Stimulated activated CD8-positive, alpha-beta memory T cell treated with anti-CD3 and anti-CD28 coated beads, Interleukin-7, amount 100 ng/mL, for 1 hour (primary cell): ENCODE measurements at regions not wholly inside any gene's neighbourhood (a gene's known extent, or its start where the extent isn't known, plus 50 kb on each side); places are given as distances from the start of the nearest gene placed in this dataset.
"Not testable (repeated sequence)": the region's sequence is repeated elsewhere in the genome, so short reads cannot be mapped to it uniquely, and the experiment has no call there.

Experiments used
- DNase-seq, 2 donors: peaks; one replicate each; pipeline ENCODE4 v3.0.0-alpha.2; 2020; ENCODE audit warnings: low read depth in 2 of 2

DNA sequence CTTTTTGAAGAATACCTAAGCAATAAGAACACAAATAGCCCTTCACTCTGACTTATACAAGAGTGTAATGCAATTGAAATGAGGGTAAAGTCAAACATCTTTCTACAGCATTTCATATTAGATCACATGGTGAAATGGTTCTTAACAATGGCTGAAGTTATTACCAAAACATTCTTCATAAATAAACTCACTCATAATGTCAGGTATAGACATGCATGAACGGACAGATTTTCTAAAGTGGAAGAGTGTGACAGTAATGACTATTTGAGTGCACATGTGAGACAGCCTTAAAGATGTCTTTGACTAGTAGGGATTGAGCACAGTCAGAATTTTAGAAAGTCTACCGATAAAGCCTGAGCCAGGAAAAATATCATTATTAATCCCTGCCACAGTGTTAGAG, 471.0 kb downstream of the ZPLD1 start:
- DNase-seq = no peak

DNA sequence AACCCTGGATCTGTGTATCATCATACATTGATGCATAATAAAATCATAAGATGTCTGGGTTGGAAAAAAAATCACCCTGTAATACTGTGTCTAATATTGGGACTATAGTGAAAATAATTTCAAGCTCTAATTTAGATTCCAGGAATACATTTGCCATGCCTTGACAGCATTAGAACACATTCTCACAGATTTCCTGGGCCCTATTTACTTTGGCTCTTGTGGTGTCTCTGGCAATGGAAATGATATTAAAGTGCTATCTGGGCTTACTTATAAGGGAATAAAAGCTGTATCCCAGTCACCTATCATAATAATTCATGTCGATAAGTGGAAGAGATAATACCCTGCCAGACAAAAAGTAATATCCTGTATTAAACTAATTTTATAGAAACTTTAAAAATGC, 472.0 kb downstream of the ZPLD1 start:
- no peak for DNase-seq

- DNase-seq = no peak
Measured at GRCh38 chr3:102909904-102910303, 475.1 kb downstream of the ZPLD1 start.

DNA sequence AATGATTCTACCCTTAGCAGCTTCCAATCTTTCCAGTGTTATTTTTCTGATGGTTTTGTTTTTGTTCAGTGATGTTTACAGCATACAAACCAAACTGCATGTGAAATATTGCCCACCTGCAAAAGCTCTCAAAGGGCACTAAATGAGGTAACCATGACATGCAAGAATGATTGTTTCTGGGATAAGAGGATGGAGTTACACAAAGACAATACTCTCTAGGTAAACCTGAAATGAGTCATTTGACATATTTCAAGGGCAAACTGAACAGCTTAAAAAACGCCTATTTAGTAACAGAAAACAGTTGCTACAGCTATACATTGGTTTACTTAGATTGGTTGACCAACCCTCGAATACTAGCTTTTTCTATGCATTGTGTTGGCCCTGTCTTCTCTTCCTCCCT, 481.7 kb downstream of the ZPLD1 start:
- no peak for DNase-seq

- DNase-seq = no peak
Measured at GRCh38 chr3:102926618-102927017, 491.8 kb downstream of the ZPLD1 start.

DNA sequence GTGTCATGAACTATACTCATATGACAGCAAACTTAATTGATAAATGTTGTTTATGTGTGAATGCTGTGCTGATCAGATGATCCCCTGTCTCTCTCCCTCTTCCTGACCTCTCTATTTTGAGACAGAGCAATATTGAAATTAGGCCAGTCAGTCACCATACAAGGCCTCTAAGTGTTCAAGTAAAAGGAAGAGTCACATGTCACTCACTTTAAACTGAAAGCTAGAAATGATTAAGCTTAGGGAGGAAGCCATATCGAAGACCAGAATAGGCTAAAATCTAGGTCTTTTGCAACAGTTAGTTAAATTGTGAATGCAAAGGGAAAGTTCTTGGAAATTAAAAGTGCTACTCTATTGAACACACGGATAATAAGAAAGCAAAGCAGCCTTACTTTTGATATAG, 498.6 kb downstream of the ZPLD1 start:
- DNase-seq = no peak

GRCh38 chr3:102936511-102937045, 501.8 kb downstream of the ZPLD1 start:
- DNase-seq = no peak

DNA sequence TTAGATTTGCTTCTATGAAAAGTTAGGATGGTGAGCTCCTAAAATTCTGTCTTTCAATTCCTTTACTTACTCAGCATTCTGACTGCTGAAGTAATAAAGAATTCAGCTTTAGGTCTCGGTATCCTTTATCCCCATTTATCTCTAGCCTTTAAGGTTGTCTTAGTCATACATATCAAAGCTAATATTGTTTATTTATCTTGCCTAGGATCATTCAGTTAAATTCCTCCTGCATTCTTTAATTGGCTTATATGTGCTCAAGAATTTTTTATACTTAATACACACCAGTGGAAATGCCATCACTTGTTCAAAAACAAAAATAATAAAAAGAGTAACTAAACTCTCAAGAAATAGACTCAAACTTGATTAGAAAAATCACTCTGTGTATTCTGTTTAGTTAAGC, 507.0 kb downstream of the ZPLD1 start:
- no peak for DNase-seq

DNA sequence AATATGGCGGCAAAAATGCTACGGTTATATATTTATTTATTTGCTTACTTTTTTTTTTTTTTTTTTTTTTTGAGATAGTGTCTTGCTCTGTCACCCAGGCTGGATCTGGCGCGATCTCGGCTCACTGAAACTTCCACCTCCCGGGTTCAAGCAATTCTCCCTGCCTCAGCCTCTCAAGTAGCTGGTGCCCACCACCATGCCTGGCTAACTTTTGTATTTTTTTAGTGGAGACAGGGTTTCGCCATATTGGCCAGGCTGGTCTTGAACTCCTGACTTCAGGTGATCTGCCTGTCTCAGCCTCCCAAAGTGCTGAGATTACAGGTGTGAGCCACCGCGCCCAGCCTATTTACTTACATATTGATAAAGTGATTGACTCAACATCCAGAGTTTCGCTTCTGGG, 511.6 kb downstream of the ZPLD1 start:
- DNase-seq = not testable (repeated sequence)

DNA sequence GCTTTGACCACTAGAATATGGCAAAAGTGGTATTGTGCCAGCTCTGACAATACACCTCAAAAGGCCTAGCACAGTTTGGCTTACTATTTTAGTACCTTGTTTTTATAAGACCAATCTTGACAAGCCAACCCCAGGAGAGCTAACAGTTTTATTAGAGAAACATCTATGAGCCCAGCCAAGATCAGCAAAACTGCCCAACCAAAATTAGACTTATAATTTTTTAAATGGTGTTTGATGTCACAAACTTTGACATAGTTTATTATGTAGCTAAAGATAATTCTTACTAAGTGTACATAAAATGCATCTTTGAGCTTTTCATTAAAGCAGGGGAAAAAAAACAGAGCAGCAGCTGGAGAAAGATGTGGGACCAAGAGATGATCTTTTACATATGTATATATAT, 537.5 kb downstream of the ZPLD1 start:
- no peak for DNase-seq

DNA sequence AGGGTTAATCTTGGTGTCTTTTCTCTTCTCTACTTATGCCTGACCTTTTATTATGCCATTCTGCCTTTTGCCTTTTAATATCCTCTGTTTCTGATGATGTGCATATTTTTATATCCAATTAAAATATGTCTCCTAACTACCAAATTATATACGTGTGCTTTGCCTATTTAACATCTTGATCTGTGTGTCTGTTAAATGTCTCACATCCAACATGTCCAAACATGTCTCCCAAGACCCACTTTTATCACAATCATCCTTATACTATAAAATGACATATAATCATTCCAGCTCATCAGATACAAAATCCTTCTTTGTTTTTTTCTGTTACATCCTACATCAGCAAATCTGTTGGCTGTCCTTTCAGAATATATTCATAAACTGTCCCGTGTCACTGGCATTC, 539.5 kb downstream of the ZPLD1 start:
- no peak for DNase-seq

DNA sequence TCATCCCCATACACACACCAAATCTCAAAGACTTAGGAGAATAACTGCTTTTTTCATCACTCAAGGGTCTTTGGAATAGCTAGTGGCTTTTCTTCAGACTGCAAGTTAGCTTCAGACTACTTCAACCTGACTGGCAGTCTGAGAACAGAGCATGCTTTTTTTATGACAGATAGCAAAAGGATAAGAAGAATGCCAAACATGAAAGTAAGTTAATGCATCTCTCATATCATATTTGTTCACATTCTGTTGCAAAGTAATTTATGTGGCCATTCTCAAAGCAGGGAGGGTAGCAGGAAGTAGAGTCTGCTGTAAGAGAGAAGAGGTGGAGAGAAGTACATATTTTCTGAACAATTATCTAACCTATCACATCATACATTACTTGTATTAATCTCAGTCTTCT, 544.4 kb downstream of the ZPLD1 start:
- DNase-seq = no peak

DNA sequence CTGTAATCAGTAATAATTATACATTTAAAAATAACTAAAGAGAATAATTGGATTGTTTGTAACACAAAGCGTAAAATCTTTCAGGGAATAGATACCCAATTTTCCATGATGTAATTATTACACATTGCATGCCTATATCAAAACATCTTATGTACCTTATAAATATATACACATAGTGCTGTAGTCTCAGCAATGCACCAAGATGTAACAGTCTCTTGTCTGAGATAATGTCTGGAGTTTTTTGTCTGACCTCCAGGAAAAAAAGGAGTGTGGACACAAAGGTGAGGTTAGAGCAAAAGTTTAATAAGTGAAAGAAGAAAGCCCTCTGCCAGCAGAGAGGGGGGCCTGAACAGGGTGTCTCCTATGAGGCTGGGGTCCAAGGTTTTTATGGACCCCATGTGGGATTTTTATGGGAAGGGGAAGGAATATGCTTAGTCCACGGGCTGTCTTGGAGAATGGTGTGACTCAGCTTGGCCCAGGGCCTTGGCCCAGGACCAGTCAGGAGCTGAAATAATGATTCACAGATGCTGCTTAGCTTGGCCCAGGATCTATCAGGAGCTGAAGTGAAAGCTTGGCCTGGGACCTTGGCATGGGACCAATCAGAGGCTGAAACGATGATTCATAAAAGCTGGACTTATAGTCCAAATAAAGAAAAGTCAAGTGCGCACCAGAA, 545.0 kb downstream of the ZPLD1 start:
- DNase-seq = no peak

- no peak for DNase-seq
Measured at GRCh38 chr3:102980355-102980696, 545.5 kb downstream of the ZPLD1 start.

DNA sequence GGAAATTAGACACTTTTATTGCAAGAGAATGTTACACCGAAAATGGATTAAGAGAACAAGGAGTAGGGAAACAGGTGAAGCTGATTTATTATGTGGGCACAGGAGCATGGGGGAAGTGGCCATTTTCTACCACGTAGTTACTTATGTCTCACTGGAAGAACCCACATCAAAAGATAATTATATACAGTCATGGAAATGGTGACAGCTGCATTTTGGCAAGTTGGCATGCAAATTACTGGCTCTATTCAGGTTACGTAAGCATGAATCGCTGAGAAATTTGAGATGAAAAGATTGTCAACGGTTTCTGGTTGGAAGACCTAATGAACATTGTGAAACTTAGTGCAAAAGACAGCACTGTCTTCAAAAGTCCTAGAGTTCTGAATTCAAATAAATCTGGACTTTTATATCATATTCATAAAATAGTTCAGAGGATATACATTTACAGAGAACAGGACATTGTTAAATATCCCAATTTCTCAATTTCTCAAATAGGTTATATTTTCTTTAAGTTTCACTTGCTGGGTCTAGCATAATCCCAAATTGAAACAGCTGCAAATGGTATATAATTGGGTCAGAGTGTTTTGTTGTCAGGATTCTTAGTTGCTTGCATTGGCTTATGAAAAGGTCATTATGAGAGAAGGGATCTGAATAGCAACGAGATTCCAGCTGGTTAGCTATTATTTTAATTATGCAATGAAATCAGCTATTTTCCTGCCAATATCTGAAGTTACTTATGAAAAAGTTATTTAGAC, 567.8 kb downstream of the ZPLD1 start:
- no peak for DNase-seq

- DNase-seq = no peak
Measured at GRCh38 chr3:103006526-103007183, 571.8 kb downstream of the ZPLD1 start.

- no peak for DNase-seq
Measured at GRCh38 chr3:103009609-103010008, 574.8 kb downstream of the ZPLD1 start.

DNA sequence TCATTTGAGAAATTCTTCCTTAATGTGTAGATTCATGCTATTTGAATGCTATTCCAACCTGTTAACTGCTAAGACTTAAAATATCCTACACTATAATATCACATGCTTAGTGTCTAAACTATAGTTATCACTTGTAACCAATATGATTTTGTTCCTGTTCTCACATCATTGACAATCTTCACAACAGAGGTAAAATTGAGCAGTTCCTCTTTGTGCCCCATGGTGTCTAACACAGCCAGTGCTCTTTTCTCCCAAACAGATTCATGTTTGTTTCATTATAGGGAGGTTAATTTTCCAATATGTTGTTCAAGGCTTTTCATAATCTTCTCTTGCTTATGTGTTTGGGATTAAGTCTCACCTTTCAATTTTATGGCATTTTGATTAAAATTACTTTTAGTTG, 591.1 kb downstream of the ZPLD1 start:
- no peak for DNase-seq

DNA sequence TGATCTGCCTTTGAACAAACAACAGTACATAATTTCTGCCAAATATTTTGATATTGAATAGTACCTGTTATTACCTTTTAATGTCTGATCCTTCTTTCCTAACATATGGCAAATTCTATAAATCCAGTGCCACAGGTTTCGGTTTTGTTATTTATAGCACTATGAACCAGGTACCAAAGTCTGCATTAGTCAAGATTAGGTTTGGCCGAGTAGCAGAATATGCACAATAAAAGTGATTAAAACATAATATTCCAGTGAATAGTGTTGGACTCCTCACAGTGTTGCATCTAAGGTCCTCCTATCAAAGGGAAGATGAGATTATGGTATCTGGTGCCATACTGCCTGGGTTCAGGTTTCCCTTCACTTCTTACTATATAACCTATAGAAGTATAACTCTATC, 599.0 kb downstream of the ZPLD1 start:
- DNase-seq = no peak

DNA sequence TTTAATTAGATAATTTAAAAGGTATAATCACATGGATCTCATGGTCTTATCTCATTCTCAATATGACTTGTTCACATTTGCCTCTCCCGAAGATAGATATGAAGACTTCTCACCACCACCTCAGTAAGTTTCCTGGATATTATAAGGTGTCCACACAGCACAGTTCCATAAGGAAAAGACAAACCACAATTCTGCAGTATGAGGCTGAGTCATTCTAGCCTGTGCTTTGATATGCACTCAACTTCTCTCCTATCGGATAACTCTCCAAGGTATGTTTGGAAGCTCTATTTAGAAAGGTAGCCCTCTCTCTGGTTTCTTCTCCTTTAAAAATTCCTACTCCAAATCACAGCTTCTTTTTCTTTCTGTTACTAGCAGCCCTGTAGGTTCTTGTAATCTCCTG, 612.8 kb downstream of the ZPLD1 start:
- DNase-seq = no peak

DNA sequence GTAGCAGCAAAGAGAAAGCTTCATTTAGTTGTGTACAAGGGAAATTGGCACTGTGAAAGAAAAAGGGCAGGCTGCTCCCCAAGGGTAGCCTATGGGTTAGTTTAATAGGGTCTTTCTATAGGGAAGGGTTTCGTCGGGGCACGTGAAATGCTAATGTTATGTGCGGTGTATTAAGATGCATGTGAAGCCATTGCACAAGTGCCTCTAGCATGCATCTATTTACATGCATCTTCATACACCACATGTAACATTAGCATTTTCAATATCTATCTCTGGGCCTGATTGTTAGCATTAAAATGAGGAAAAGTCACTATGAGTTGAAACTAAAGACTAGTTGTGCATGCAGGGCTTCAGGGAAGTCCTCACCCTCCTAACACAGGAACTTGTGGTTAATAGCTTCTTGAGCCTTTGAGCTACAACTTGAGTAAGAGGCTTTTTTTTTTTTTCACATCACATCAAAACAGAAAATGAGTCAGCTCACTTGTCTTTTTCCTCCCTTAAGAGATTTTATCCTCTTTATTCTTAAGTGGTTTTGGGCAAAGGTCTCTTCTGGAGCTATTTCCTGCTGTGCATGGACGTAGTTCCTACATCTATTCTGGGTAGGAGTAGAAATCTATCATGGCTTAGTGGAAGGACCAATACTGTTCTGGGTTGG, 613.4 kb downstream of the ZPLD1 start:
- no peak for DNase-seq

GRCh38 chr3:103052236-103052830, 617.5 kb downstream of the ZPLD1 start:
- DNase-seq = no peak
